ENCODE measurements at regions not wholly inside any gene's neighbourhood (a gene's known extent, or its start where the extent isn't known, plus 50 kb on each side); places are given as distances from the start of the nearest gene placed in this dataset.

DNA sequence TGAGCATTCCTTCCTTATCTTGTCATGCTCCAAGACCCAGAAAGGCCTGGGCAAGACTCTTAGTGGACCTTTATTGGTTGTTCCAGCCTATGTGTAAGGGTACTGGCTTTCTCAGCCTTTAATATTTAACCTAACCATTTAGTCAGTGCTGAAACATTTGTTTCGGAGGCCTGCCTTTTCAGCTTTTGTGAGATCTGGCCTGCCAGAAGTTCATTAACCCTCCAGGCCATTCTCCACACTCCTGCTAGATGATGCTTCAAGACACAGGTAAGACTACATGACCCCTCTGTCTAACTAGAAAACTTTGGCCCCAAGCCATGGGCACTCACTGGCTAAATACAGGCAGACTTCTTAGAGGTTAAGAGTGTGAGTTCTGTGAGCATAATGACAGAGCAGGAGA, 138.4 kb upstream of the ZP4 start:
- H3K4me1 Mint-ChIP-seq (ENCODE audit: low read depth), result peaks cover 7% of the 10 kb centered on the region
- peak overlapping the region; percentile 22 for H3K27ac Mint-ChIP-seq
- H3K27me3 Mint-ChIP-seq, result no peaks in the 10 kb centered on the region
- H3K9me3 Mint-ChIP-seq (ENCODE audit: low read depth), result peaks cover 16% of the 10 kb centered on the region
- H3K4me3 Mint-ChIP-seq (ENCODE audit: low read depth), result no peak overlapping the region
- TF ChIP-seq, protein P1, sequence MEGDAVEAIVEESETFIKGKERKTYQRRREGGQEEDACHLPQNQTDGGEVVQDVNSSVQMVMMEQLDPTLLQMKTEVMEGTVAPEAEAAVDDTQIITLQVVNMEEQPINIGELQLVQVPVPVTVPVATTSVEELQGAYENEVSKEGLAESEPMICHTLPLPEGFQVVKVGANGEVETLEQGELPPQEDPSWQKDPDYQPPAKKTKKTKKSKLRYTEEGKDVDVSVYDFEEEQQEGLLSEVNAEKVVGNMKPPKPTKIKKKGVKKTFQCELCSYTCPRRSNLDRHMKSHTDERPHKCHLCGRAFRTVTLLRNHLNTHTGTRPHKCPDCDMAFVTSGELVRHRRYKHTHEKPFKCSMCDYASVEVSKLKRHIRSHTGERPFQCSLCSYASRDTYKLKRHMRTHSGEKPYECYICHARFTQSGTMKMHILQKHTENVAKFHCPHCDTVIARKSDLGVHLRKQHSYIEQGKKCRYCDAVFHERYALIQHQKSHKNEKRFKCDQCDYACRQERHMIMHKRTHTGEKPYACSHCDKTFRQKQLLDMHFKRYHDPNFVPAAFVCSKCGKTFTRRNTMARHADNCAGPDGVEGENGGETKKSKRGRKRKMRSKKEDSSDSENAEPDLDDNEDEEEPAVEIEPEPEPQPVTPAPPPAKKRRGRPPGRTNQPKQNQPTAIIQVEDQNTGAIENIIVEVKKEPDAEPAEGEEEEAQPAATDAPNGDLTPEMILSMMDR (IDR thresholded peaks at IDR 0.05; ENCODE audit: unreplicated experiment), result no peak
- H3K36me3 Mint-ChIP-seq (ENCODE audit: insufficient read depth), result no peaks in the 10 kb centered on the region
- DNase-seq (ENCODE audit: low spot score, unreplicated experiment), result no peak

DNA sequence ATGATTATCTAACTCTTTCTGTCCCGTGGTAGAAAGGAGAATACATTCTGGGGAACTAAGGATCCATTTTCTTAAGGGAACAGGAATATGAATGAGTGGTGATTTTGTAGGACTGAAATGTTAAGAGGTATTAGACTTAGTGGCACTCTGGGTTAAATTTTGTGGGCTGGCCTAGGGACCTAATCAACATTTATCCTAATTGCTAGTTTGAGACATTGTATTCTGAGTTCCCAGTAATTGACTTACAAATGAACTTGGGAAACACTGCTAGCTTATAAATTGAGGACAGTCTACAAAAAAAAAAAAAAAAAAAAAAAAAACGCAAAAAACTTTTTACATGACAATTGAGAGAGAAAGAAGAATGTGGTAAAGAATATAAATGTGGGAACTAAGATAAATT, 136.6 kb upstream of the ZP4 start:
- Mint-ChIP-seq H3K9me3 (ENCODE audit: low read depth) (peaks cover 16% of the 10 kb centered on the region), H3K27me3 (no peaks in the 10 kb centered on the region), H3K4me1 (ENCODE audit: low read depth) (peaks cover 7% of the 10 kb centered on the region), H3K36me3 (ENCODE audit: insufficient read depth) (no peaks in the 10 kb centered on the region), H3K27ac (no peak overlapping the region), H3K4me3 (ENCODE audit: low read depth) (no peak overlapping the region)
- no peak for DNase-seq (ENCODE audit: low spot score, unreplicated experiment)
- TF ChIP-seq, protein P1 (IDR thresholded peaks at IDR 0.05; ENCODE audit: unreplicated experiment), result no peak

DNA sequence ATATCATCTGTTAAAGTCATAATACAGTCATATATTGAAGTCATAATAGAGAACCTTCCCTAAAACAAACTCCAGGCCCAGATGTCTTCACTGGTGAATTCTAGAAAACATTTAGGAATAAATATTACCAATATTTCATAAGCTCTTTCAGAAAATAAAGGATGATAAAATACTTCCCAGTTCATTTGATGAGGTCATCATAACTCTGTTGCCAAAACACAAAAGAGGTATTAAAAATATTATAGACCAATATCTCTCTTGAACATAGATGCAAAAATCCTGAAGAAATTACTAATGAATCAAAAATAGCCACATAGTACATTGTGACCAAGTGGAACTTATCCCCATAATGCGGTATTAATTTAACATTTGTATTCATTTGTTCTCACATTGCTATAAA, 132.4 kb upstream of the ZP4 start:
- H3K27ac Mint-ChIP-seq, result no peak overlapping the region

DNA sequence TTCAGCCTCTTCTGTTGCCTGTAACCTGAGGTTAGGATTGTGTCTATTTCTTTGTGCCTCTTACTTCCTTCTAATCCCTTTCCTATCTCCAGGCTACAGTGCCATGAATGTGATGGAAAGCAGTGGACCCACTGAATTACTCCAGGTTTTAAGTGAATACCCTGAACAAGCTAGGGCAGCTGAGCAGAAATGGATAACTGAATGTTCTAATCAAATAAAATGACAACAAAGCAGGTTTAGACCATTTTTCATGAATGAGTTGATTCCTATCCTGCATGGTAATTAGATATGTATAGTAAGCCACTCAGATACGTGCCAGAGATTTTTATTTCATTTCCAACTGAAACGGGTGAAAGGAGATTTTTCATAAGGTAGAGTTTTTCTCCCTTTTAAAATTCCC, 127.5 kb upstream of the ZP4 start:
- DNase-seq (ENCODE audit: low spot score, unreplicated experiment), result no peak
- no peaks in the 10 kb centered on the region for H3K27me3 Mint-ChIP-seq
- TF ChIP-seq, protein P1 (IDR thresholded peaks at IDR 0.05; ENCODE audit: unreplicated experiment), result no peak
- no peak overlapping the region for H3K4me3 Mint-ChIP-seq (ENCODE audit: low read depth)
- H3K27ac Mint-ChIP-seq, result no peak overlapping the region
- H3K36me3 Mint-ChIP-seq (ENCODE audit: insufficient read depth), result no peaks in the 10 kb centered on the region
- H3K9me3 Mint-ChIP-seq (ENCODE audit: low read depth), result peaks cover 6% of the 10 kb centered on the region
- H3K4me1 Mint-ChIP-seq (ENCODE audit: low read depth), result no peaks in the 10 kb centered on the region

More for the DNA sequence above, 132.4 kb upstream of the ZP4 start:
- TF ChIP-seq, protein P1 (IDR thresholded peaks at IDR 0.05; ENCODE audit: unreplicated experiment), result no peak
- H3K4me3 Mint-ChIP-seq (ENCODE audit: low read depth), result no peak overlapping the region
- H3K9me3 Mint-ChIP-seq (ENCODE audit: low read depth), result no peaks in the 10 kb centered on the region
- no peak for DNase-seq (ENCODE audit: low spot score, unreplicated experiment)
- no peaks in the 10 kb centered on the region for H3K4me1 Mint-ChIP-seq (ENCODE audit: low read depth)
- no peaks in the 10 kb centered on the region for H3K36me3 Mint-ChIP-seq (ENCODE audit: insufficient read depth)
- H3K27me3 Mint-ChIP-seq, result no peaks in the 10 kb centered on the region

DNA sequence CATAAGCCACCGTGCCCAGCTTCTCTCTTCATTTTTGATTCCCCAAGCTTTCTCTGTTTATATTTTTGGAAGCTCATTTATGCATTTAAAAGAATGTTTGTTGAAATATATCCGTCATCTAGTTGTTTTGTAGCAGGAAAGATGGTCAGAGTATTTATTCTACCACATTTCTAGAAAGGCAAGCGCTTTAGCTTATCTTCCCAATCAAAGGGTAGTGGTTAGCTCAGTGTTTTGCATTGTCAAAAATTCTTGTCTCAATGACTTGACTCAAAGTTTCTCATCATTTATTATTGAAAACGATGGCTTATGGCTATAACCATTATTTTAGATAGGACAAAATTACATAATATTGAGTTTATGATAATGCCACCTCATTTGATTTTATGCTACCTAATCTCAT, 116.1 kb upstream of the ZP4 start:
- Mint-ChIP-seq H3K36me3 (ENCODE audit: insufficient read depth) (no peaks in the 10 kb centered on the region), H3K27me3 (no peaks in the 10 kb centered on the region), H3K4me3 (ENCODE audit: low read depth) (no peak overlapping the region), H3K27ac (no peak overlapping the region), H3K9me3 (ENCODE audit: low read depth) (peaks cover 2% of the 10 kb centered on the region), H3K4me1 (ENCODE audit: low read depth) (peaks cover 13% of the 10 kb centered on the region)
- no peak for DNase-seq (ENCODE audit: low spot score, unreplicated experiment)
- TF ChIP-seq, protein P1 (IDR thresholded peaks at IDR 0.05; ENCODE audit: unreplicated experiment), result no peak

Measured in progenitor cell of endocrine pancreas (in vitro differentiated cells).